NCI-H1092 treated with DMSO at 0.1 percent for 48 hours (cell line): ENCODE measurements at regions not wholly inside any gene's neighbourhood (a gene's known extent, or its start where the extent isn't known, plus 50 kb on each side); places are given as distances from the start of the nearest gene placed in this dataset.

Experiments used
- DNase-seq: peaks from one replicate; lab custom pipeline; 2025; lab: John Stamatoyannopoulos, UW

DNA sequence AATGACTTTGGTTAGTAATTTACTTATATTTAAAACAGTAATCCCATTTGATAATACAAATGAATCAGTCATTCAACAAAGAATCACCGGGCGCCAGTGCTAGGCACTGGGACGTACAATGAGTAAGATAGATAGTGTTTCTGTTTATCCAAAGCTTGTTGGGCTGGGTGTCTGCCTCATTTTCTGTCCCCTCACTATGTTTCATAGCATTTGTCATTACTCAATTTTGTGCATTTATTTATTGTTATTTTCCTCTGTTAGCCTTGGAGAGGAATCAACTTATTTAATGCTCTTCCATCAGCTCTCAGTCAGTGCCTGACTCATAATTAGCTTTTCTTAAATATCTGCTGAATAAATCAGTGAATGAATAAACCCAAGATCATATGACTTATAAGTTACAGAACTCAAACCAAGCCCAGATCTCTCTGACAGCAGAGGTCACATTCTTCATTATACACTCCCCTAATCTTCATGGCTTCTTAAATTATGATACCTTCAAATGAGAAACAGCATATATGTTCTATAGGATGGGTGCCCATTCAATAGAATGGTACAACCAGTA is 86.2 kb downstream of the TSPAN8 start:
- DNase-seq: no peak

DNA sequence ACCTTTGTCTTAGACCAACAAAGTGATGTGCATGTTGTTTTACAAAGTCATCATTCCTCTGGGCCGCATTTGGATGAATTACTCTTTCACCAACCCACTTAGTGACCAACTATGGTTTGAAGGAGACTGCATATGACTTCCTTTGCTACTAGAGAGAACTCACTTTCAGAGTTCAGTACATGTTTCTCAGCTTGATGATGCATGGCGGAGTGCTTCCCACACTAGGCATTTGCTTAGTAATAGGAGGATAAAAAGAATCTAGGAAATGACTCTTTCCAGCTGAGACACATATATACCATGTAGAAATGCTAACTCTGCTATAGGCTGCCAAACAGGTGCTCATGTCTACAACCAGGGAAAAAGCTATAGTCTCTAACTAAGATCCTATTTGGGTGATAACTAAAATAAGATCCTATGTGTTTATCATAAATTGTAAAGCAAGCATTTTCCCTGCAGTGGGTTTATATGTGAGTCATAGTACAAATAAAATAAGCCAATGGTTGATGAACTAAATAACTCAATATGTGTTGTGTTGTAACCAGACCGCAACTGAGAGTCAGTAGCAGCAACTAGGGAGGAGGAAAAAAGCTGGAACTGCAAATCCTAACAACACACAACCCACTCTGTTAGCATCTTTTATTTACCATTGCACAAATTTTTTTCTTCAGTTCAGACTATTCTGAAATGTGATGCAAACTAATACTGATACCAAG is 87.2 kb downstream of the TSPAN8 start:
- DNase-seq: no peak

DNA sequence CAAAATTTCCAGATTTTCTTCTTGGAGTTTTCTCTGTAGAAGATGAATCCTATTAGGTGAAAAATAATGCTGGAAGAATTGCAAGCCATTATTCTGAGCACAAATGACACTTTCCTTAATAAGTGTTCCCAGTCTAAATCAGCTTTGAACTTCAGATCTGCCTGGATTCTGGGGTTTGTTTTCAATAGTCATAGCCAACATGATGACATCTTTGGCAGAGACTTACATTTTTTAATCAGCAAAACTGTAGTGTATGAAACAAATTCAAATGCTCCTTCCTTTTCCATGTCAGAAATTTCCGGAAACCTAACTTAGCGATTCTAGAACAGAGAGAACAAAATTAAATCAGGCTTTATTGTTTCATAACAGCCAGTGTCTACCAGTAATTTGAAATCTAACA is 88.5 kb downstream of the TSPAN8 start:
- DNase-seq: no peak

DNA sequence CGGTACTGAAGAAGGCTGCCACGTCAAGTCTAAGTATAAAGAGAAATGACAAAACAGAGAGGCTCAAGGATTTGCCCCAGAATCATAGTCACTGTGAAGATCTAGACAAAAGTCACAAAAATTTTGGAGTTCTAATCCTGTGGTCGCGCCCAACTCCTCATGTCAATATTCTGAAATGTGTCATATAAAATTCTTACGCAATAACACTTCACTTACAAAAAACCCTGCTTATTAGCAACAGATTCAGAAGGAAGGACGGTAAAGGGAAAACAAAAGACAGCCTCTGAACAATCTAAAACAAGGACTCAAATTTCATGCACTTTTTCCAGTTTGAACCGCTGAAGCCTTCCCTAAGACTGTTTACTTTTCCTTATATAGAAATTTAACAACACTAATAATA is 94.7 kb downstream of the TSPAN8 start:
- DNase-seq: no peak

DNA sequence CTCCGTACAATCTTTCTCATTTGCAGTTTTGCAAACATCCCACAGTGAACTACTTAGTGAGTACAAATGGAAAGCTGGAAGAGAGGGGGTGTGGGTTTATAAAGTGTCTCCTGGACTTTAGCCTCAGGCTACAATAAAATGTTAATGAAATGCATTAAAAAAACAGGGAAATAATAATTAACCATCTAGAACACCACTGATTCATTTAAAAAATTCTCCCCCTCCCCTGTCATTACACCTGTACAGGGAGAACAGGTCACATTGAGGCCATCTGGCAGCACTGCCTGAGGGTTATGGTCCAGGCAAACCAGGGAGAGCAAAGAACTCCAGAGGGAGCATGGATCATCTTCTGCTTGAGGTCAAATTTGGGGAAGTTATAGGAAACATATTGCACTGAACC is 96.3 kb downstream of the TSPAN8 start:
- no peak for DNase-seq

DNA sequence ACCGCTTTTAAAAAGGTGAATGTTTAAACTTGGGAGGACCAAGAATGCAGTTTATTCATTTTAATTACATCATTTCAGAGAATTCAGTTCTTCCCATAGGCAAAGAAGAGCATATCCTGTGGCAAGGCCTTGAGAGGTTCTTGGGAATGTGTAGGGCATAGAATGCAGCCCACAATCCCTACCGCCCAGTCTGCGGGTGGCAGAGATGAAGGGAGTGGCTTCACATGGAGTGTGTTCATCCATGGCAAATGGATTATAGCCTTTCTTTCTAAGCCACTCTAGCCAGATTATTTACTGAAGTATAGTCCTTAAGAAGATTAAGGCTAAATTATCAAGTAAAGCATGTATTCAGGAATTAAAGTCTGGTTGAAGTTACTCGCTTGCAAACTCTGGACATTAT is 97.4 kb downstream of the TSPAN8 start:
- no peak for DNase-seq

DNA sequence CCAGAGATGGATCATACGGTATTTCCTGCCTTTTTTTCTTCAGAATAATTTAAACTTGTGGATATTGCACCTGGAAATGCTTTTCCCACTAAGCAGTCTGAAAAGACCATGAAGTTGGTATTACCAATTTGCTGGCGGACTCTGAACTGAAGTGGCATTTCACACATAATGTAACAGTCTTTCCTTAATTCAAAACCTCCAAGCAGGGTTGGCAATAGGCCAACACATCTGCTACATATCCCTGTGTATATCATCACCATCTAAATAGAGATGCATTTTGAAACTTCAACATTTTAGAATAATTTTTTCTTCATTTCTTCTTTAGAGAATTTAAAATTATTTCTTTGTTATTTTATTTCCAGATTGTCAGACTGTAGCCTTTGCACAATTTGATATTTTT is 100.5 kb downstream of the TSPAN8 start:
- no peak for DNase-seq

DNA sequence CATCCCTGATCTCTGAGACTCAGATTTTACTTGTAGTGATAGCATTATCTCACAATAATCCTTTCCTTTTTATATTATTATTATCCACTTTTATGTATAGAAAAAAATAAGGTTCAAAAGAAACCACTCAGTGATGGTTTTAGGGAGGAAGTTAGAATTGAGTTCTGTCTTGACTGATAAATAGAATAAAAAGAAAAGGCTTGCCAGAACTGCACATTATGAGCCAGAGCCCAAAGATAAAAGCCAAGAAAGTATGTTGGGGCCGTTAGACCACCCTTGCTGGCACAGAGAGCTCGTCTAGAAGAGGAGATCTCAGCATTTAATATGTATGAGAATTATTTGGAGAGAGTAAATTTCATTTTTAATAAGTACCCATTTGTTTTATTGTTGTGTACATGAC is 103.2 kb downstream of the TSPAN8 start:
- DNase-seq: no peak

DNA sequence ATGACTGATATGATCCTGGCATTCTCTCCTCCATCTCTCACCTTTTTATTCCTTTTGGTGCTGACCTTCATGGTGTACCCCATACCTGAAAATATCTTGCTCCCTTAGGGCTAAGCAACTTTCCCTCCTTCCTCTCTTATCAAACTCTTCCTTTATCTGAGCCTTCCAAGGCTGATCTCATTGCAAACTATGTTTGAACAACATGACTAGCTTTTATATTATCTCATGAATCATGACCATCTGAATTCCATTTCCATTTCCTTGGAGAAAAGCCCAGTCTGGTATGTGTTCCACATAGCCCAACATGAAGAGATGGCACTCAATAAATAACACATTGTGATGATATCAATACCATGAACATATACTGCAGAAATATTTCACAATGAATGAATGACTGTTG is 111.6 kb downstream of the TSPAN8 start:
- no peak for DNase-seq

DNA sequence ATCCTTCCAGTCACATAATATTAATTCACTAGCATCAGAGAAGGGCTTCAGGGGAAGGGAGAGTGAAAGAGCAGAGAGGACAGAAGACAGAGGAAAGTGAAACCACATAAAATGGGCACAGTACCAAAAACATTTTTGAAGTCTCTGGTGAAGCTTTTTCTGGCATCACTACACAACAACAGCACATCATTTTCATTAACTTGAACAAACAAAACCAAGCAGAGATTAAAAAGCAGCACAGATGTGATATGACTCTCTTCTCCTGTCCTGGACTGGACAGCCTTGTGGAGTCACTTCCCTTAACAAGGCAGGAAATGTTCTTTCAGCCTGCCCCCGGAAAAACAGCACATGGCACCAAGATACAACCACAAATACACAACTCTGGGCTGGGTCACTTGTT is 112.0 kb downstream of the TSPAN8 start:
- DNase-seq: no peak

DNA sequence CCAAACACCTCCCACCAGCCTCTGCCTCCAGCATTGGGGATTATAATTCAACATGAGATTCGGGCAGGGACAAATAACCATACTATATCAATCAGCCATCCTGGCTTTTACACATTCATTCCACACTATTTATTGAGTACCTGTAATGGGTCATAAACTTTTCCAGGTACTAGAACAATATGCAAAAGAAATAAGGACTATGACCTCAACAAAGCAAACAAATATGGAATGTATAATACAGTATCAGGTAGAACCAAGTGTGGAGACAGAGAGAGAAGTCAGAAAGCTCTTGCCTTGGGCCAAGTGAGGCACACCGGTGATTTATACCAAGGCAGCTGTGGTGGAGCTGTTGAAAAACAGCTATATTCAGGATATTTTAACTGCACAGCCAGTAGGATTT is 116.3 kb downstream of the TSPAN8 start:
- DNase-seq: no peak

DNA sequence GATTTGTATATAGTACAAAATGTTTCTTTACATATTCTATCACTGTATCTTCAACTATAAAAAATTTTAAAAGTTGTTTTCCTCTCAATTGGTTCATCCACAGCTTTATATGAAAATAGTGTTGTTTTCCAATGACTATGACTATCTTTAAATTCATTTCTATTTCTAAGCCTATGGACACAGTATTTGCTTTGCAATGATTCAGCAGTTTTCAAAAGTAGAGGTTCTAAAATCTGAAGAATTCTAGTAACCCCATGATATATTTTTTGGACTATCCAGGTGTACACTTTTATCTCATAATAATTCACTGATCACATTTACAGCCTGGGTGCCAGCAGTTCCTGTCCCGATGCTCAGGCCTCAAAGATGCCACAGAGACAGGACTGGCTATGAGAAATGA is 118.4 kb upstream of the PTPRR start:
- no peak for DNase-seq

DNA sequence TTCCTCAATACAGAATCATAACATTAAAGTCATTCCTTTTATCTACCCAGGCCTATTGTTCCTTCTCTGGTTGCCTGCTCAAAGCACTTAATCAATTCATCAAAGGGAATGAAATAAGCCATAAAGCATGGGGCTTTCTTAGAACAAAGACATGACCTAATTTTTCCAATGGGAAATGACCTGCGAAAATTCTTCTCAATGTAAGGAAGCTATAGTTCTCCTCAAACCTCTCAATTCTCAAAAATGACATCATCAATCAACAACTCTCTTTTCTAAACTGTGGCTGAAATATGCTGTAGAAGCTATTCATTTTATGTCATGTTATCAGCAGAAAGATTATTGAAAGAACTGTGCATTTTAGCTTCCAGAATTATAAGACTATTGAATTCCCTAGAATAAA is 116.0 kb upstream of the PTPRR start:
- DNase-seq: no peak

DNA sequence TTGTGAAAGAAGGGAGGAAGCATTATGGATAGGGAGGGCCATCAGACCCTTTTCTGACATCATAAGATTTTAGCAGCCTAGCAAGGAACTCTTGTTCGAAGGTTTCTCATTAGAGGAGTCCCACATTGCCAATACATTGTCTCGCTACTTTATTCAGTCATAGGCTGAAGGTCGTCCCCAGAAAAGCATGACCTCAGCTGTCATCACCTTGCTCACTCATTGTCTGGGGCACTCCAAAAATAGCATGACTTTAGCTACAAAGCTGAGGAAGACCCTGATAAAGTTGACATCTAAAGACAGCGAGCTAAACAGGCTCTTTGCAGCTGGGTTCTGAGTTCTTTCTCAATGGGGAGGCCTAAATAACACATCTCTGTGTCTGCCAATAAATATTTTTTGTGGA is 112.4 kb upstream of the PTPRR start:
- DNase-seq: no peak

DNA sequence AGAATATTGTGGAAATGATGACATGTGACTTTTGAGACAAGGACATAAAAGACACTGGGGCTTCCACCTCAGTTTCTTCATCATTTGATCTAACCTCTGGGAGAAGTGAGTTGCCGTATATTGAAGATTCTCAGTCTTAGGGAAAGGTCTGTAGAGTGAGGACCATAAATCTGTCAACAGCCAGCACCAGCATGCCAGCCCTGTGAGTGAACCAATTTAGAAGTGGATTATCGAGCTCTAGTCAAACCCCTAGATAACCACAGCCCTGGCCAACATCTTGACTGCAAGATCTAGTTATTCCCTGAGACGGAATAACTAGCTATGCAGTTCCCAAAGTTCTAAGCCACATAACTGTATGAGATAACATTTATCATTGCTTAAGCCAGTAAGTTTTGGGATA is 108.8 kb upstream of the PTPRR start:
- DNase-seq: no peak

DNA sequence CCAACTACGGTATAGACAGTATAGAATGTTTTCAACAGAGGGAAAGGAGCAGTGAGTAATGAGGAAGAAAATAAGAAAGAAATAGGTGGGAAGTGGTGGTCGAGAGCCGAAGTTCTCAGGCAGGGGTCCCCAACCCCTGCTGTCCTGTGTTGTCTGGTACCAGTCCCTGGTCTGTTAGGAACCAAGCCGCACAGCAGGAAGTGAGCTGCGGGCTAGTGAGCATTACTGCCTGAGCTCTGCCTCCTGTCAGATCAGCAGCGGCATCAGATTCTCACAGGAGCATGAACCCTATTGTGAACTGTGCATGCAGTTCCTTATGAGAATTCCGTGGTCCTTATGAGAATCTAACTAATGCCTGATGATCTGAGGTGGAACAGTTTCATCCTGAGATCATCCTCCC is 107.3 kb upstream of the PTPRR start:
- DNase-seq: no peak

DNA sequence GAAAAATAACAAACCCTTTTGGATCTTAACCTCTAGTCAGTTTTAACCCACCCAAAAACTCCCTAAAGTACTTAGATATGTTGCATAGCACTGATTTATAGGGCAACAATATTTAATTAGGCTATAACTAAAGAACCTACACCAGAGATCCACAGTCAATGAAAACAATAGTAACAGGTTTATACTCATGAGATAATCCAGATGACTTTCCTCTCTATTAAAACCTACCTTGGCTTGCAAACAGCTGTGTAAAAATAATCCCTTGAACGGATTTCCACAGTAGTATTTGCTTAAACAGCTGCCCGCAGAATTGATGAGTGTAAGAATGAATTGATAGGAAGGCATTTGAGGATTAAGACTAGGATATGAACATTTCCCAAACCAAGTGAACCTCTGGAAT is 104.3 kb upstream of the PTPRR start:
- no peak for DNase-seq

DNA sequence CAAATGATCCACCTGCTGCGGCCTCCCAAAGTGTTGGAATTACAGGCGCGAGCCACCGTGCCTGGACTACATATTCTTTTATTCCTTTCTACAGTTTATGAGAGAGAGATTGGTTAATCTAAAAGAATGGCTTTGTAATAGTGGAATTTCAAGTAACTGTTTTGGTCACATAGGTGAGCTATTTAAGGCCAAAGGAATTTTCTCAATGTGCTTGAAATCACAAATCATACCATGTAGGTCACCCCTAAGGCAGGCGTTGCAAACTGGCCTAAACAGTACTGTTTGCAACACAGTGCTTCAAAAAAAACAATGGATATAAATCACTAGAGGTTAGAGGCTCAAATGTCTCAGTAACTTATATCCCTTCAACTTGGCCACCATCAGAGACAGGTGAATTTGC is 103.7 kb upstream of the PTPRR start:
- DNase-seq: no peak

DNA sequence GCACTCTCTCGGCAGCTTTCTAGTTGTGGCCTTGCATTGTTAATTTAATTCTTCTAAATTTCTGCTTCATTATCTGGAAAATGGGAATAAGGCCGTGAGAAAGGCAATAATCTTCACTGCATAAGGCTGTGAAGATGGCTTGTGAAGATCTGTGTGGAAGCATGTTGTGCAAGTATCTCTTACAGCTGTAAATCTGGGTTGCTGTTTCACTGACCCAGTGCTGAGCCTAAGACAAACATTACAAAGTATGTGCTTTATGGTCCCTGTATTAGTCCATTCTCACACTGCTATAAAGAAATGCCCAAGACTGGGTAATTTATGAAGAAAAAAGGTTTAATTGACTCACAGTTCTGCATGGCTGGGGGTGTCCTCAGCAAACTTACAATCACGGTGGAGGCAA is 101.0 kb upstream of the PTPRR start:
- DNase-seq: no peak

DNA sequence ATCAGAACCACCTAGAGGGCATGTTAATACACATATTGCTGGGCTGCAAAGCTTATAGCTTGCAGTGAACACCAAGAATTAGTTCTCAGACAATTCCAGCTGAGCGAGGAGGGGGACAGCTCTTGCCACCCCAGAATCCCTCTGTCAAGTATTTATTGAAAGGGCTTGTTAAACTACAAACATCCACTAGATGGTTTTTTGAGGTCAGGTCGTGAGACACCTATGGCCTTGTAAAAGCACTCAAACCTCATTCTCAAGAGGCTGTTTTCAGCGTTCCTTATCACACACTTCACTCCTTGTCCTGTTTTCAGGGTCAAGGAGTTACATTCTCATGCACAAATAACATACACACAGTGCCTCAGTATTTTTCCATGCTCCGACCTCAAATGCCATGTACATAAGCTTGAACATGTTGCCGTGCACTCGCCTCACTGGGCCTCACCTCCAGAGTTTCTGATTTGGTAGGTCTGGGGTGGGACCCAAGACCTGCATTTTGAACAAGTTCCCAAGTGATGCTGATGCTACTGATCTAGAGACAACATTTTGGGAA is 98.8 kb upstream of the PTPRR start:
- no peak for DNase-seq

DNA sequence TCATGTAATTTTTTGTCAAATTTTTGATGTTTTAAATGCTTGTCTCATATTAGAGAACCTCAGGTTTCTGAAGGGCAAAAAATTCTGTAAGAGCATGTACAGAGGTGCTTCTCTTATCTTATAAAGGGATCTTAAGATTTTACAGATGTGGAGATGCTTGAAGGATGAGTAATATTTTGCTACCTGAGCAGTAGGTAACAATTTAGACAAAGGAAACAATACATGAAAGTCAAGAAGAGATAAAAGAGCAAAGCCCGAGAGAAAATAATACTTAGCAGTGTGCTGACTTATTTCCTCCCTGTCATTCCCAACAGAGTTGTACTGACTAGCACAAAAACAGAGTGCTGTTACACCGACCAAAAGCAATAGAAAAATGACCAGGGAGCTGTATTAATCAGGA is 98.1 kb upstream of the PTPRR start:
- no peak for DNase-seq

DNA sequence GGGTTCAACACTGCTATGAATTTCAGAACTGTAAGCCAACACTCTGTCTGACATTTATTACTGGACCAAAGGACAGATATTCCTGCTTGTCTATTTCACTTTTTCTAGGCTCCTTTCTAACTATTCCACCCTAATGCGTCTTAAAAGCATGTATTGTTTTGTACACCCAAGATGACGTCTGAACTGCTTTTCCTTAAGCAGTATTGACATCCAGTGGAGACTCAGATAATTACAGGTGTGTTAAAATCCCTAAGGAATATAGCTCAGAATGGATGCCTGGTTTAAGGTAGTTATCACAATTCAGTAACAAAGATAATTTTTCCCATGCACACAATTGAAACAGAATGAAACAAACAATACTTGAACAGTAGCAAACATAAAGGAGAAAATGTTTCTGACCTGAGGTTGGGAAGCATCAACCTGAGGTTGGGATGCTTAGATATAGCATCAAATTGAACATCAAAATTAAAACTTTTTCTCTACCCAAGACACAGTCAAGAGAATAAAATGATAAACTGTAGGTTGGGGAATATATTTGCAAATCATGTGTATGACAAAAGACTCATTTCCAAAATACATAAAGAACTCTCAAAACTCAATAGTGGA is 93.7 kb upstream of the PTPRR start:
- peak; percentile 47 for DNase-seq

DNA sequence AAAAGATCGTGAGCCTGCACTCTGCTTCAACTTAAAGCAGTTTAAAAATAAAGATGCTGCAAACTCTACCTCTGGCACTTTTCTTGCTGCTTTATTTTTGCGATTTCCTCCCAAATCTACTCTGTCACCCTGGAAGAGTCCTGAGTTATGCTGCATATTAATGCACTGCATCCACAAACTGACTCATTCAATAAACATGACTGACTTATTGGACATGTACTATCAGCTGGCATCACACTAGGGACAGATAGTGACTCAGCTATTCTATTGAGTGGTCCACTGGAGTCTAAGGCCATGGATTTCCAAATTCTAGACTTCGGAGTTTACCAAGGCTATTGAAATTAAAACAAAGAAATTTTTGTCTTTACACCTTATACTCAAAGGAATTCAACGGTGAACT is 90.7 kb upstream of the PTPRR start:
- DNase-seq: no peak

DNA sequence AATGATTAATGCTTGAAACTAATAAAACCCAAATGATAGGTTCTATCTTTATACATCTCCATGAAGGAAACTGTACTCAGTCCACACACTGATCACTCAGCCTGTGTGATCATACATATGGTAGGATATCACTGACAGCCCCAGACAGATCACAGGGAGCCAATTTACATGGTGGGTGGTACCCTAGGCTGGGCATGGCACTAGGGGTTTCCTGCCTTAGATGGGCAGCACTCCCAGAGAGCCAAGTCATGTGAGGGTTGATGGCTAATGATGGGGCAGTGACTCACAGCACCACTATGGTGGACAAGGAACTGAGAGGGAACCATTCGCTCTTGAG is 89.6 kb upstream of the PTPRR start:
- DNase-seq: no peak
